ENCODE measurements at regions not wholly inside any gene's neighbourhood (a gene's known extent, or its start where the extent isn't known, plus 50 kb on each side); places are given as distances from the start of the nearest gene placed in this dataset.

- no peaks in the 10 kb centered on the region for H3K4me1 ChIP-seq (ENCODE audit: control insufficient read depth in 1 of 2, insufficient read depth in 2 of 2, low read length in 2 of 2)
- no peak overlapping the region for H3K27ac ChIP-seq (ENCODE audit: low read depth, low read length)
- no peaks in the 10 kb centered on the region for H3K9me3 ChIP-seq (ENCODE audit: control insufficient read depth in 1 of 2, low read length in 2 of 2)
- no peak overlapping the region for H3K4me3 ChIP-seq (ENCODE audit: low read depth in 1 of 2, low read length in 2 of 2)
- no peaks in the 10 kb centered on the region for H3K36me3 ChIP-seq (ENCODE audit: control insufficient read depth in 1 of 2, insufficient read depth in 2 of 2, low read length in 2 of 2)
- H3K27me3 ChIP-seq (ENCODE audit: control insufficient read depth in 1 of 2, insufficient read depth in 2 of 2, low read length in 2 of 2): no peaks in the 10 kb centered on the region
- H3K9ac ChIP-seq (ENCODE audit: low read depth in 1 of 2, low read length in 2 of 2): no peak overlapping the region
Observed at GRCh38 chr5:3004361-3005080, 253.0 kb upstream of the IRX2 start.

DNA sequence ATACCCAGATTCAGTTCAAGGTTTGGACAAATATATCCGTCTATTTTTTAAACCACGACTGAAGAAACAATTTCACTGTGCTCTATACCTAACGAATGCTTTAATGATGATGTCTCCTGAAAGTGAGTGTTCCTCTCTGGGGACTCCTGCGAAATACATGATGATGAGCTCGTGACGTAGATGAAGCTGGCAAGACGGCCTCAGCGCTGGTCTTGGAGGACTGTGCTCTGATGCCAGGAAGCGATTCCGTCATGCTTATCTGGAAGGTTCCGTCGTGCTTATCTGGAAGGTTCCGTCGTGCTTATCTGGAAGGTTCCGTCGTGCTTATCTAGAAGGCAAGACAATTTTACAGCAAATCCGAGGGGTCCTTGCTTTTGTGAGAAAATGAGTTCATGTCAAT lies 250.8 kb upstream of the IRX2 start:
- H3K27ac ChIP-seq (ENCODE audit: low read depth, low read length): no peak overlapping the region
- no peaks in the 10 kb centered on the region for H3K4me1 ChIP-seq (ENCODE audit: control insufficient read depth in 1 of 2, insufficient read depth in 2 of 2, low read length in 2 of 2)
- H3K9ac ChIP-seq (ENCODE audit: low read depth in 1 of 2, low read length in 2 of 2): no peak overlapping the region
- no peaks in the 10 kb centered on the region for H3K9me3 ChIP-seq (ENCODE audit: control insufficient read depth in 1 of 2, low read length in 2 of 2)
- no peak overlapping the region for H3K4me3 ChIP-seq (ENCODE audit: low read depth in 1 of 2, low read length in 2 of 2)
- H3K27me3 ChIP-seq (ENCODE audit: control insufficient read depth in 1 of 2, insufficient read depth in 2 of 2, low read length in 2 of 2): no peaks in the 10 kb centered on the region
- no peaks in the 10 kb centered on the region for H3K36me3 ChIP-seq (ENCODE audit: control insufficient read depth in 1 of 2, insufficient read depth in 2 of 2, low read length in 2 of 2)

GRCh38 chr5:3000631-3001030 lies 249.2 kb upstream of the IRX2 start:
- H3K9ac ChIP-seq (ENCODE audit: low read depth in 1 of 2, low read length in 2 of 2): no peak overlapping the region
- H3K27me3 ChIP-seq (ENCODE audit: control insufficient read depth in 1 of 2, insufficient read depth in 2 of 2, low read length in 2 of 2): no peaks in the 10 kb centered on the region
- no peak overlapping the region for H3K4me3 ChIP-seq (ENCODE audit: low read depth in 1 of 2, low read length in 2 of 2)
- no peaks in the 10 kb centered on the region for H3K4me1 ChIP-seq (ENCODE audit: control insufficient read depth in 1 of 2, insufficient read depth in 2 of 2, low read length in 2 of 2)
- no peaks in the 10 kb centered on the region for H3K36me3 ChIP-seq (ENCODE audit: control insufficient read depth in 1 of 2, insufficient read depth in 2 of 2, low read length in 2 of 2)
- H3K9me3 ChIP-seq (ENCODE audit: control insufficient read depth in 1 of 2, low read length in 2 of 2): no peaks in the 10 kb centered on the region
- no peak overlapping the region for H3K27ac ChIP-seq (ENCODE audit: low read depth, low read length)

DNA sequence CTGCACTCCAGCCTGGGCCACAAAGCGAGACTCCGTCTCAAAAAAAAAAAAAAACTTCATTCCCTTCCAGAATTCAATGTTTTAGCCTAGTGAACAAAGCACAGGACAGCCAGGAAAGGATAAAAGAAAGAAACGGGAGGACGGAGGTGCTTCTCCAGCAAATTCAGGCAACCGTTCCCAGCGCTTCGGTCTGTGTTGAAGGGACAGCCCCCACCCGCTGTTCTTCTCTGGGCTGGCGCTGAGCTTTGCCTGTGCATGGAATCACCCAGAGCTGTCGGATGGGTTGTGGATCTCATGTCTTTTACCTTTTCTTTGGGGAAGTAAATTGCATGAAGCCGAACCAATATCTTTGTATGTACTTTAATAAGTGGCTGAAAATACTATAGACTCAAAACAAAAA lies 248.4 kb upstream of the IRX2 start:
- Histone ChIP-seq H3K9ac (ENCODE audit: low read depth in 1 of 2, low read length in 2 of 2) (no peak overlapping the region), H3K27me3 (ENCODE audit: control insufficient read depth in 1 of 2, insufficient read depth in 2 of 2, low read length in 2 of 2) (no peaks in the 10 kb centered on the region), H3K9me3 (ENCODE audit: control insufficient read depth in 1 of 2, low read length in 2 of 2) (no peaks in the 10 kb centered on the region), H3K4me3 (ENCODE audit: low read depth in 1 of 2, low read length in 2 of 2) (no peak overlapping the region), H3K4me1 (ENCODE audit: control insufficient read depth in 1 of 2, insufficient read depth in 2 of 2, low read length in 2 of 2) (no peaks in the 10 kb centered on the region), H3K27ac (ENCODE audit: low read depth, low read length) (no peak overlapping the region), H3K36me3 (ENCODE audit: control insufficient read depth in 1 of 2, insufficient read depth in 2 of 2, low read length in 2 of 2) (no peaks in the 10 kb centered on the region)

DNA sequence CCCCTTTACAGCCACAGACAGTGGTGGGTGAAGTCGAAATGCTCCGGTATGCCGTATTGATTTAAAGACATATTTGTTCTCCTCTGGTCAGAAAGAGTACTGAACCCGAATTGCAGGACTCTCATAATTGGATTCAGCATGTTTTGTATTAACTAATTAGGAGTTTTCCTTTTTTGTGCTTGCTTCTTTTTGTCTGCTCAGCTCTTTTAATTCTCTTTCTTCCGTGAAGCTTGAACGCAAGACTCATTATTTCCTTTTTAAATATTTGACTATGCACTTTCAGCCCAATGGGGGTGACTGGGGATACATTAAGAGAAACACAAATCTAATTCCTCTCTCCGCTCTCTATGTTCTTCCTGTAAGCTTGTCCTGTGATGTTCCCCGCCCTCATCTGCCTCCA lies 246.6 kb upstream of the IRX2 start:
- H3K27me3 ChIP-seq (ENCODE audit: control insufficient read depth in 1 of 2, insufficient read depth in 2 of 2, low read length in 2 of 2): no peaks in the 10 kb centered on the region
- no peak overlapping the region for H3K27ac ChIP-seq (ENCODE audit: low read depth, low read length)
- no peaks in the 10 kb centered on the region for H3K36me3 ChIP-seq (ENCODE audit: control insufficient read depth in 1 of 2, insufficient read depth in 2 of 2, low read length in 2 of 2)
- H3K4me3 ChIP-seq (ENCODE audit: low read depth in 1 of 2, low read length in 2 of 2): no peak overlapping the region
- no peak overlapping the region for H3K9ac ChIP-seq (ENCODE audit: low read depth in 1 of 2, low read length in 2 of 2)
- no peaks in the 10 kb centered on the region for H3K4me1 ChIP-seq (ENCODE audit: control insufficient read depth in 1 of 2, insufficient read depth in 2 of 2, low read length in 2 of 2)
- H3K9me3 ChIP-seq (ENCODE audit: control insufficient read depth in 1 of 2, low read length in 2 of 2): no peaks in the 10 kb centered on the region

GRCh38 chr5:2997179-2997578 lies 245.7 kb upstream of the IRX2 start:
- Histone ChIP-seq H3K36me3 (ENCODE audit: control insufficient read depth in 1 of 2, insufficient read depth in 2 of 2, low read length in 2 of 2) (no peaks in the 10 kb centered on the region), H3K4me3 (ENCODE audit: low read depth in 1 of 2, low read length in 2 of 2) (no peak overlapping the region), H3K9ac (ENCODE audit: low read depth in 1 of 2, low read length in 2 of 2) (no peak overlapping the region), H3K27ac (ENCODE audit: low read depth, low read length) (no peak overlapping the region), H3K9me3 (ENCODE audit: control insufficient read depth in 1 of 2, low read length in 2 of 2) (no peaks in the 10 kb centered on the region), H3K4me1 (ENCODE audit: control insufficient read depth in 1 of 2, insufficient read depth in 2 of 2, low read length in 2 of 2) (no peaks in the 10 kb centered on the region), H3K27me3 (ENCODE audit: control insufficient read depth in 1 of 2, insufficient read depth in 2 of 2, low read length in 2 of 2) (no peaks in the 10 kb centered on the region)

DNA sequence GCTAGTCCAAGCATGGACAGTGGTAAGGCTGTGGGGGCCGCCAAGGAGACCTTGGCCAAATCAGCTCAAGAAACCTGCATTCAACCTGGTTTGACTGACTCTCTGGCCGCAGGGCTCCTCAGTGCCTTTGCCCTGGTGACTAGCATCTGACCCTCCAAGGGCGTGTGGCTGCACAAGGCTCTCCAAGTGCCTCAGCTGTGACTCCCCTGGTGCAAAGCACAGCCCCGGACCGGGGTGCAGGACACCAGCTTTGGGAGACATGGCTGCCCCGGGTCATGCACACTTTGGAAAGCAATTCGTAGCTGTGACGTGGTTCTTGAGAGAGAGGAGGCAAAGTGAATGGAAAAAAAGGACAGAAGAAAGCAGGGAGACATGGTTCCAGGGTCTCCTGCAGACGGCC lies 245.2 kb upstream of the IRX2 start:
- H3K27ac ChIP-seq (ENCODE audit: low read depth, low read length): no peak overlapping the region
- H3K27me3 ChIP-seq (ENCODE audit: control insufficient read depth in 1 of 2, insufficient read depth in 2 of 2, low read length in 2 of 2): no peaks in the 10 kb centered on the region

DNA sequence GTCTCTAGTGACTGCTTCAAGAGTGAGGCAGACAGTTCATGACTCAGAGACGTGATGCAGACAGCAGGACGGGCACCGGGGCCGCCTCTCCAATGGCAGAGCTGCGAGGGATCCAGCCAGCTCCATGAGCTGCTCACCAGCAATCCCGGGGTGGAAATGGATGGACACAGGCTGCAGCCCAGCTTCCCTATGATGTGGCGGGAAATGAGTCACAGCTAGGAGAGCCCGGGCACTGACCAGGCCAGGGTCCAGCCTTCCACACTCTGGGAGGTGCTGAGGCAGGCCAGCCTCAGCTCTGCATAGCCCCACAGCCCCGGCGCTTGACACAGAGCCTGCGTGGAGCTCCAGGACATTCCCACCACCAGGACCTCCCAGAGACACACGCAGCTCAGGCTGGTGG lies 244.8 kb upstream of the IRX2 start:
- Histone ChIP-seq H3K4me3 (ENCODE audit: low read depth in 1 of 2, low read length in 2 of 2) (no peak overlapping the region), H3K27ac (ENCODE audit: low read depth, low read length) (no peak overlapping the region), H3K36me3 (ENCODE audit: control insufficient read depth in 1 of 2, insufficient read depth in 2 of 2, low read length in 2 of 2) (no peaks in the 10 kb centered on the region), H3K27me3 (ENCODE audit: control insufficient read depth in 1 of 2, insufficient read depth in 2 of 2, low read length in 2 of 2) (no peaks in the 10 kb centered on the region), H3K9ac (ENCODE audit: low read depth in 1 of 2, low read length in 2 of 2) (no peak overlapping the region), H3K4me1 (ENCODE audit: control insufficient read depth in 1 of 2, insufficient read depth in 2 of 2, low read length in 2 of 2) (no peaks in the 10 kb centered on the region), H3K9me3 (ENCODE audit: control insufficient read depth in 1 of 2, low read length in 2 of 2) (no peaks in the 10 kb centered on the region)

More for the DNA sequence above, 245.2 kb upstream of the IRX2 start:
- Histone ChIP-seq H3K4me1 (ENCODE audit: control insufficient read depth in 1 of 2, insufficient read depth in 2 of 2, low read length in 2 of 2) (no peaks in the 10 kb centered on the region), H3K36me3 (ENCODE audit: control insufficient read depth in 1 of 2, insufficient read depth in 2 of 2, low read length in 2 of 2) (no peaks in the 10 kb centered on the region), H3K4me3 (ENCODE audit: low read depth in 1 of 2, low read length in 2 of 2) (no peak overlapping the region), H3K9ac (ENCODE audit: low read depth in 1 of 2, low read length in 2 of 2) (no peak overlapping the region), H3K9me3 (ENCODE audit: control insufficient read depth in 1 of 2, low read length in 2 of 2) (no peaks in the 10 kb centered on the region)

- H3K9me3 ChIP-seq (ENCODE audit: control insufficient read depth in 1 of 2, low read length in 2 of 2): no peaks in the 10 kb centered on the region
- H3K27me3 ChIP-seq (ENCODE audit: control insufficient read depth in 1 of 2, insufficient read depth in 2 of 2, low read length in 2 of 2): no peaks in the 10 kb centered on the region
- H3K27ac ChIP-seq (ENCODE audit: low read depth, low read length): no peak overlapping the region
- no peak overlapping the region for H3K4me3 ChIP-seq (ENCODE audit: low read depth in 1 of 2, low read length in 2 of 2)
- H3K36me3 ChIP-seq (ENCODE audit: control insufficient read depth in 1 of 2, insufficient read depth in 2 of 2, low read length in 2 of 2): no peaks in the 10 kb centered on the region
- no peak overlapping the region for H3K9ac ChIP-seq (ENCODE audit: low read depth in 1 of 2, low read length in 2 of 2)
- no peaks in the 10 kb centered on the region for H3K4me1 ChIP-seq (ENCODE audit: control insufficient read depth in 1 of 2, insufficient read depth in 2 of 2, low read length in 2 of 2)
Observed at GRCh38 chr5:2995667-2996066, 244.2 kb upstream of the IRX2 start.

- Histone ChIP-seq H3K27me3 (ENCODE audit: control insufficient read depth in 1 of 2, insufficient read depth in 2 of 2, low read length in 2 of 2) (no peaks in the 10 kb centered on the region), H3K4me3 (ENCODE audit: low read depth in 1 of 2, low read length in 2 of 2) (no peak overlapping the region), H3K36me3 (ENCODE audit: control insufficient read depth in 1 of 2, insufficient read depth in 2 of 2, low read length in 2 of 2) (no peaks in the 10 kb centered on the region), H3K9ac (ENCODE audit: low read depth in 1 of 2, low read length in 2 of 2) (no peak overlapping the region), H3K27ac (ENCODE audit: low read depth, low read length) (no peak overlapping the region), H3K4me1 (ENCODE audit: control insufficient read depth in 1 of 2, insufficient read depth in 2 of 2, low read length in 2 of 2) (no peaks in the 10 kb centered on the region), H3K9me3 (ENCODE audit: control insufficient read depth in 1 of 2, low read length in 2 of 2) (no peaks in the 10 kb centered on the region)
Observed at GRCh38 chr5:2995035-2995434, 243.6 kb upstream of the IRX2 start.

DNA sequence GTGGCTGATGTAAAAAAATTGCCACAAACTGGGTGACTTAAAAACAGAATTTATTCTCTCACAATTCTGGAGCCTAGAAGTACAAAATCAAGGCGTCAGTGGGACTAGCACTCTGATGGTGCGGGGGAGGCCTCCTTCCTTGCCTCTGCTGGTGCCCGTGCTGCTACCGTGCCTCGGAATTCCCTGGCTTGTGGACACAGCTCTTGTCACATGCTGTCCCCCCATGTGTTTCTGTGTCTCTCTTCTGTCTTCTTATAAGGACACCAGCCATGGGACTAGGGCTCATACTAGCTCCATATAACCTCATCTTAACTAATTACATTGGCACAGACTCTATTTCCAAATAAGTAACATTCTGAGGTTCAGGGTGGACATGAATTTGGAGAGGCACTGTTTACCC lies 242.3 kb upstream of the IRX2 start:
- no peaks in the 10 kb centered on the region for H3K9me3 ChIP-seq (ENCODE audit: control insufficient read depth in 1 of 2, low read length in 2 of 2)
- H3K4me3 ChIP-seq (ENCODE audit: low read depth in 1 of 2, low read length in 2 of 2): no peak overlapping the region
- no peak overlapping the region for H3K9ac ChIP-seq (ENCODE audit: low read depth in 1 of 2, low read length in 2 of 2)
- H3K4me1 ChIP-seq (ENCODE audit: control insufficient read depth in 1 of 2, insufficient read depth in 2 of 2, low read length in 2 of 2): no peaks in the 10 kb centered on the region
- H3K27me3 ChIP-seq (ENCODE audit: control insufficient read depth in 1 of 2, insufficient read depth in 2 of 2, low read length in 2 of 2): no peaks in the 10 kb centered on the region
- no peak overlapping the region for H3K27ac ChIP-seq (ENCODE audit: low read depth, low read length)
- no peaks in the 10 kb centered on the region for H3K36me3 ChIP-seq (ENCODE audit: control insufficient read depth in 1 of 2, insufficient read depth in 2 of 2, low read length in 2 of 2)
